ENCODE measurements at regions not wholly inside any gene's neighbourhood (a gene's known extent, or its start where the extent isn't known, plus 50 kb on each side); places are given as distances from the start of the nearest gene placed in this dataset.

DNA sequence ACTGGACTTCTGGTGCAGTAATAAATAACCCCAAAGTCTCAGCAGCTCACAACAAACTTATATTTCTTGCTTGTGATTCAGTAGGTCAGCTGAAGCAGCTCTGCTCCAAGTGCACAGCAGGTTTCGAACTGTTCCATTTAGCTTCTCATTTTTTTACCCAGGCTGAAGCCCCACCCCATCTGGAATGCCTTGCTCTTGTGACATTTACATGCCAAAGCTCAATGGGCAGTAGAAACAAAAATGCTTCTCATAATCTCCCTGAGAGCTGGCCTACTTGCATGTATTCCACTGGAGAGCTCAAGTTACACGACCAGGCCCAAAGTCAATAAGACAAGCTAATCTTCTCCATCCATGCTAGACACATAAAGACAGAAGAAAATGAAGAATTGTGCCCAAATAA lies 165.2 kb downstream of the HAO1 start:
- Histone ChIP-seq H3K4me3 (ENCODE audit: low read depth in 2 of 2, low read length in 2 of 2) (no peak overlapping the region), H3K27me3 (ENCODE audit: control insufficient read depth, insufficient read depth, low read length) (no peaks in the 10 kb centered on the region), H3K27ac (ENCODE audit: low read length) (no peak overlapping the region), H3K9me3 (ENCODE audit: control insufficient read depth, insufficient read depth, low read depth, low read length) (peaks cover 6% of the 10 kb centered on the region; the same call in 1 of the 2 replicates), H3K4me1 (ENCODE audit: control insufficient read depth, insufficient read depth, low read length) (no peaks in the 10 kb centered on the region), H3K36me3 (ENCODE audit: control insufficient read depth, insufficient read depth, low read length) (no peaks in the 10 kb centered on the region)
- BruUV-seq (replicated peaks), result no TSS peak
- intact Hi-C loops (cut with micrococcal nuclease; ENCODE audit: unreplicated experiment), result no loop called here
- TF ChIP-seq, protein P1, sequence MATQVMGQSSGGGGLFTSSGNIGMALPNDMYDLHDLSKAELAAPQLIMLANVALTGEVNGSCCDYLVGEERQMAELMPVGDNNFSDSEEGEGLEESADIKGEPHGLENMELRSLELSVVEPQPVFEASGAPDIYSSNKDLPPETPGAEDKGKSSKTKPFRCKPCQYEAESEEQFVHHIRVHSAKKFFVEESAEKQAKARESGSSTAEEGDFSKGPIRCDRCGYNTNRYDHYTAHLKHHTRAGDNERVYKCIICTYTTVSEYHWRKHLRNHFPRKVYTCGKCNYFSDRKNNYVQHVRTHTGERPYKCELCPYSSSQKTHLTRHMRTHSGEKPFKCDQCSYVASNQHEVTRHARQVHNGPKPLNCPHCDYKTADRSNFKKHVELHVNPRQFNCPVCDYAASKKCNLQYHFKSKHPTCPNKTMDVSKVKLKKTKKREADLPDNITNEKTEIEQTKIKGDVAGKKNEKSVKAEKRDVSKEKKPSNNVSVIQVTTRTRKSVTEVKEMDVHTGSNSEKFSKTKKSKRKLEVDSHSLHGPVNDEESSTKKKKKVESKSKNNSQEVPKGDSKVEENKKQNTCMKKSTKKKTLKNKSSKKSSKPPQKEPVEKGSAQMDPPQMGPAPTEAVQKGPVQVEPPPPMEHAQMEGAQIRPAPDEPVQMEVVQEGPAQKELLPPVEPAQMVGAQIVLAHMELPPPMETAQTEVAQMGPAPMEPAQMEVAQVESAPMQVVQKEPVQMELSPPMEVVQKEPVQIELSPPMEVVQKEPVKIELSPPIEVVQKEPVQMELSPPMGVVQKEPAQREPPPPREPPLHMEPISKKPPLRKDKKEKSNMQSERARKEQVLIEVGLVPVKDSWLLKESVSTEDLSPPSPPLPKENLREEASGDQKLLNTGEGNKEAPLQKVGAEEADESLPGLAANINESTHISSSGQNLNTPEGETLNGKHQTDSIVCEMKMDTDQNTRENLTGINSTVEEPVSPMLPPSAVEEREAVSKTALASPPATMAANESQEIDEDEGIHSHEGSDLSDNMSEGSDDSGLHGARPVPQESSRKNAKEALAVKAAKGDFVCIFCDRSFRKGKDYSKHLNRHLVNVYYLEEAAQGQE (IDR thresholded peaks at IDR 0.05; ENCODE audit: insufficient read depth in 1 of 2, low read depth in 2 of 2, low read length in 1 of 2), result no peak
- no peak for TF ChIP-seq TCF7L2 (IDR thresholded peaks at IDR 0.05; ENCODE audit: low read depth, low read length)
- TF ChIP-seq SIN3A (IDR thresholded peaks at IDR 0.05; ENCODE audit: borderline replicate concordance, insufficient read depth, low read depth, low read length), result no peak
- no peak for TF ChIP-seq POLR2AphosphoS5 (IDR thresholded peaks at IDR 0.05; ENCODE audit: low read depth, low read length)
- TF ChIP-seq, protein P2, sequence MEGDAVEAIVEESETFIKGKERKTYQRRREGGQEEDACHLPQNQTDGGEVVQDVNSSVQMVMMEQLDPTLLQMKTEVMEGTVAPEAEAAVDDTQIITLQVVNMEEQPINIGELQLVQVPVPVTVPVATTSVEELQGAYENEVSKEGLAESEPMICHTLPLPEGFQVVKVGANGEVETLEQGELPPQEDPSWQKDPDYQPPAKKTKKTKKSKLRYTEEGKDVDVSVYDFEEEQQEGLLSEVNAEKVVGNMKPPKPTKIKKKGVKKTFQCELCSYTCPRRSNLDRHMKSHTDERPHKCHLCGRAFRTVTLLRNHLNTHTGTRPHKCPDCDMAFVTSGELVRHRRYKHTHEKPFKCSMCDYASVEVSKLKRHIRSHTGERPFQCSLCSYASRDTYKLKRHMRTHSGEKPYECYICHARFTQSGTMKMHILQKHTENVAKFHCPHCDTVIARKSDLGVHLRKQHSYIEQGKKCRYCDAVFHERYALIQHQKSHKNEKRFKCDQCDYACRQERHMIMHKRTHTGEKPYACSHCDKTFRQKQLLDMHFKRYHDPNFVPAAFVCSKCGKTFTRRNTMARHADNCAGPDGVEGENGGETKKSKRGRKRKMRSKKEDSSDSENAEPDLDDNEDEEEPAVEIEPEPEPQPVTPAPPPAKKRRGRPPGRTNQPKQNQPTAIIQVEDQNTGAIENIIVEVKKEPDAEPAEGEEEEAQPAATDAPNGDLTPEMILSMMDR (IDR thresholded peaks at IDR 0.05), result no peak
- in situ Hi-C loops (cut with HindIII; ENCODE audit: low pct_unique_long_range_greater_than_20kb, low sequenced_read_pairs), result no loop called here
- no peak for ATAC-seq
- no peak for DNase-seq (ENCODE audit: low read depth, low spot score)
- ChIA-PET POLR2A (no interaction called here), CTCF (no interaction called here)

DNA sequence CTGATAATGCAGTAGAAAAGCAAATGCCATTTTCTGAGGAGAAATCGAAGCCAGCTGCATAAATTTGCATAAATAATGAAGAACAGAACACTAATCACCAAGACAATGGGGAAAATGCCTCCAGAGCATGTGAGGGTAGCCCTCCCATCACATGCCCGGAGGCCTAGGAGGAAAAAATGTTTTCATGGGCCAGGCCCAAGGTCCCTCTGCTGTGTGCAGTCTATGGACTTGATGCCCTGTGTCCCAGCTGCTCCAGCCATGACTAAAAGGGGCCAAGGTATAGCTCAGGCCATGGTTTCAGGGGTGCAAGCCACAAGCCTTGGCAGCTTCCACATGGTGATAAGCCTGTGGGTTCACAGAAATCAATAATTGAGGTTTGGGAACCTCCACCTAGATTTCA lies 164.1 kb downstream of the HAO1 start:
- H3K36me3 ChIP-seq (ENCODE audit: control insufficient read depth, insufficient read depth, low read length), result no peaks in the 10 kb centered on the region
- intact Hi-C loops (cut with micrococcal nuclease; ENCODE audit: unreplicated experiment), result no loop called here
- in situ Hi-C loops (cut with HindIII; ENCODE audit: low pct_unique_long_range_greater_than_20kb, low sequenced_read_pairs), result no loop called here
- ChIA-PET POLR2A (no interaction called here), CTCF (no interaction called here)
- H3K27ac ChIP-seq (ENCODE audit: low read length), result no peak overlapping the region
- peaks cover 6% of the 10 kb centered on the region; the same call in 1 of the 2 replicates for H3K9me3 ChIP-seq (ENCODE audit: control insufficient read depth, insufficient read depth, low read depth, low read length)
- H3K4me3 ChIP-seq (ENCODE audit: low read depth in 2 of 2, low read length in 2 of 2), result no peak overlapping the region
- H3K27me3 ChIP-seq (ENCODE audit: control insufficient read depth, insufficient read depth, low read length), result no peaks in the 10 kb centered on the region
- no TSS peak for BruUV-seq (replicated peaks)
- ATAC-seq (no peak), DNase-seq (ENCODE audit: low read depth, low spot score) (no peak)
- no peaks in the 10 kb centered on the region for H3K4me1 ChIP-seq (ENCODE audit: control insufficient read depth, insufficient read depth, low read length)
- TF ChIP-seq POLR2AphosphoS5 (IDR thresholded peaks at IDR 0.05; ENCODE audit: low read depth, low read length) (no peak), SIN3A (IDR thresholded peaks at IDR 0.05; ENCODE audit: borderline replicate concordance, insufficient read depth, low read depth, low read length) (no peak), TCF7L2 (IDR thresholded peaks at IDR 0.05; ENCODE audit: low read depth, low read length) (no peak)
- TF ChIP-seq, protein P2 (IDR thresholded peaks at IDR 0.05), result no peak
- TF ChIP-seq, protein P1 (IDR thresholded peaks at IDR 0.05; ENCODE audit: insufficient read depth in 1 of 2, low read depth in 2 of 2, low read length in 1 of 2), result no peak

Measured in Panc1 (cell line).